GM12878 (cell line): ENCODE measurements at regions not wholly inside any gene's neighbourhood (a gene's known extent, or its start where the extent isn't known, plus 50 kb on each side); places are given as distances from the start of the nearest gene placed in this dataset.

ENCODE experiments used
- CTCF ChIP-seq, 3 experiments: IDR thresholded peaks in 2 of 3; conservative IDR thresholded peaks in 1 of 3; 2 replicates each; pipeline ENCODE4 v1.5.1; 2011; ENCODE audit warnings: low read depth in 3 of 3, low read length in 3 of 3, mild to moderate bottlenecking in 3 of 3, control low read depth in 2 of 3, moderate library complexity in 2 of 3, inconsistent platforms in 1 of 3, mixed read lengths in 1 of 3; ENCODE audit not compliant: control insufficient read depth in 2 of 3, insufficient read depth in 1 of 3; ENCODE audit errors: extremely low read depth in 1 of 3
- EP300 ChIP-seq, 2 experiments: fragments of 150-350 bp in 1 of 2; IDR thresholded peaks; 2 replicates each; pipeline ENCODE4 v1.6.1; 2011 to 2012; ENCODE audit warnings: low read depth in 2 of 2, low read length in 2 of 2, borderline replicate concordance in 1 of 2, improper control_type of control experiment in 1 of 2, inconsistent platforms in 1 of 2; ENCODE audit not compliant: control insufficient read depth in 1 of 2
- GATAD2B ChIP-seq: fragments of 450-650 bp; conservative IDR thresholded peaks from 2 replicates; pipeline ENCODE4 v1.6.1; 2017; ENCODE audit warnings: low read depth, mild to moderate bottlenecking, moderate library complexity
- HDAC2 ChIP-seq: fragments of 200-600 bp; sonication (generic); IDR thresholded peaks from 2 replicates; pipeline ENCODE4 v1.6.1; 2017
- JUND ChIP-seq: IDR thresholded peaks from 2 replicates; pipeline ENCODE4 v1.6.1; 2012; ENCODE audit warnings: low read depth, mild to moderate bottlenecking, low read length, improper control_type of control experiment, moderate library complexity
- KDM1A ChIP-seq: fragments of 200-600 bp; sonication (generic); IDR thresholded peaks from 2 replicates; pipeline ENCODE4 v1.6.1; 2016; ENCODE audit warnings: borderline replicate concordance
- SIX5 ChIP-seq: IDR thresholded peaks from 2 replicates; pipeline ENCODE4 v1.6.1; 2011; ENCODE audit warnings: mild to moderate bottlenecking, low read depth, low read length, moderate library complexity; ENCODE audit not compliant: severe bottlenecking
- SP1 ChIP-seq: IDR thresholded peaks from one replicate; pipeline ENCODE4 v1.6.1; 2011; ENCODE audit warnings: low read depth, low read length
- YY1 ChIP-seq: IDR thresholded peaks from 2 replicates; pipeline ENCODE4 v1.6.1; 2011; ENCODE audit warnings: low read depth, mild to moderate bottlenecking, low read length

GRCh38 chr2:16413947-16414346, 251.7 kb downstream of the CYRIA start:
- TF ChIP-seq CTCF (IDR thresholded peaks at IDR 0.05 in 2 of 3, conservative IDR thresholded peaks at IDR 0.05 in 1 of 3; ENCODE audit: control insufficient read depth in 2 of 3, extremely low read depth in 1 of 3, insufficient read depth in 1 of 3, low read depth in 3 of 3, low read length in 3 of 3) (no peak), JUND (no peak), GATAD2B (no peak), EP300 (IDR thresholded peaks at IDR 0.05; ENCODE audit: borderline replicate concordance in 1 of 2, control insufficient read depth in 1 of 2, low read depth in 2 of 2, low read length in 2 of 2) (no peak), SIX5 (no peak), HDAC2 (no peak), SP1 (no peak), YY1 (no peak), KDM1A (no peak)
